ENCODE measurements at regions not wholly inside any gene's neighbourhood (a gene's known extent, or its start where the extent isn't known, plus 50 kb on each side); places are given as distances from the start of the nearest gene placed in this dataset.

DNA sequence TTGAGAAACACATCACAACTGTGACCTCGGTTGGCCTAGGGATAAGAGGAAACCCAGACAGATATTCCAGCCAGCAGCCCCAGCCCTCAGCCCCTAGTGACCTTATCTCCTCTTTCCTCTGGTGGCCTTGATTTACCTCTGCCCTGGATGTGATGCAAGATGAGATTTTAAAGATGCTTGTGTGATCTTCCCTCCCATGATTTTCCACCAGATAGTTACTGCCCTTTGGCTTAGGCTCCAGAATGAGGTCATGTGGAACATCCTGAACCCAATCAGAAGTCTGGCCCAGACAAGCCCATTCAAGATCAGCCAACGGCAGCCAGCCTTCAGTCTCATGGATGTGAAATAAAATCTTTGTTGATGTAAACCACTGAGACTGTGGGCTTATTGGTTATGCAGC lies 104.0 kb downstream of the BANF2 start:
- no peak for TF ChIP-seq EZH2 (IDR thresholded peaks at IDR 0.05; ENCODE audit: borderline replicate concordance, insufficient read depth, low read depth, low read length, poor library complexity, severe bottlenecking)
- TF ChIP-seq, protein P1, sequence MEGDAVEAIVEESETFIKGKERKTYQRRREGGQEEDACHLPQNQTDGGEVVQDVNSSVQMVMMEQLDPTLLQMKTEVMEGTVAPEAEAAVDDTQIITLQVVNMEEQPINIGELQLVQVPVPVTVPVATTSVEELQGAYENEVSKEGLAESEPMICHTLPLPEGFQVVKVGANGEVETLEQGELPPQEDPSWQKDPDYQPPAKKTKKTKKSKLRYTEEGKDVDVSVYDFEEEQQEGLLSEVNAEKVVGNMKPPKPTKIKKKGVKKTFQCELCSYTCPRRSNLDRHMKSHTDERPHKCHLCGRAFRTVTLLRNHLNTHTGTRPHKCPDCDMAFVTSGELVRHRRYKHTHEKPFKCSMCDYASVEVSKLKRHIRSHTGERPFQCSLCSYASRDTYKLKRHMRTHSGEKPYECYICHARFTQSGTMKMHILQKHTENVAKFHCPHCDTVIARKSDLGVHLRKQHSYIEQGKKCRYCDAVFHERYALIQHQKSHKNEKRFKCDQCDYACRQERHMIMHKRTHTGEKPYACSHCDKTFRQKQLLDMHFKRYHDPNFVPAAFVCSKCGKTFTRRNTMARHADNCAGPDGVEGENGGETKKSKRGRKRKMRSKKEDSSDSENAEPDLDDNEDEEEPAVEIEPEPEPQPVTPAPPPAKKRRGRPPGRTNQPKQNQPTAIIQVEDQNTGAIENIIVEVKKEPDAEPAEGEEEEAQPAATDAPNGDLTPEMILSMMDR (IDR thresholded peaks at IDR 0.05), result no peak
- Mint-ChIP-seq H3K27ac (no peak overlapping the region), H3K4me3 (no peak overlapping the region), H3K4me1 (no peaks in the 10 kb centered on the region), H3K27me3 (peaks cover 41% of the 10 kb centered on the region), H3K9me3 (ENCODE audit: insufficient read depth) (peaks cover 5% of the 10 kb centered on the region)
- DNase-seq, result no peak
- Histone ChIP-seq H3K4me3 (ENCODE audit: control extremely low read depth in 1 of 5, extremely low read depth in 1 of 5, insufficient read depth in 1 of 5, low read depth in 2 of 5, low read length in 4 of 5) (no peak overlapping the region), H3K9me3 (ENCODE audit: control extremely low read depth in 1 of 3, control insufficient read depth in 2 of 3, insufficient read depth in 1 of 3, low read length in 2 of 3) (peaks cover 0 to 7% (median 5%) of the 10 kb centered on the region in 3 donors), H2AFZ (ENCODE audit: insufficient read depth, low read depth, low read length, poor library complexity, severe bottlenecking) (no peak overlapping the region), H4K20me1 (ENCODE audit: control insufficient read depth, insufficient read depth, low read length, poor library complexity, severe bottlenecking) (no peaks in the 10 kb centered on the region), H3K27ac (ENCODE audit: low read length in 2 of 2) (no peak overlapping the region), H3K36me3 (replicated peaks in 1 of 2; ENCODE audit: control extremely low read depth in 1 of 2, control insufficient read depth in 1 of 2, extremely low read depth in 1 of 2, insufficient read depth in 2 of 2, low read length in 1 of 2) (no peaks in the 10 kb centered on the region), H3K79me2 (ENCODE audit: control insufficient read depth, insufficient read depth, low read length) (no peaks in the 10 kb centered on the region), H3K9ac (ENCODE audit: low read length) (no peak overlapping the region), H3K4me2 (replicated peaks; ENCODE audit: low read depth, low read length, poor library complexity, severe bottlenecking) (no peak overlapping the region), H3K4me1 (ENCODE audit: control insufficient read depth in 2 of 2, insufficient read depth in 2 of 2, low read length in 2 of 2) (no peaks in the 10 kb centered on the region), H3K27me3 (replicated peaks in 1 of 4; ENCODE audit: control extremely low read depth in 1 of 4, control insufficient read depth in 3 of 4, insufficient read depth in 4 of 4, low read length in 3 of 4) (peaks cover 0 to 3% (median 2%) of the 10 kb centered on the region in 4 experiments)
- POLR2A ChIA-PET, result no interaction called here
- no CpG with 5 or more reads among the region's 2 CpGs for WGBS (ENCODE audit: insufficient coverage)
- no peak for ATAC-seq (ENCODE audit: low read depth)
- CTCF ChIA-PET, result no interaction called here
- intact Hi-C loops (cut with micrococcal nuclease), result no loop called here

DNA sequence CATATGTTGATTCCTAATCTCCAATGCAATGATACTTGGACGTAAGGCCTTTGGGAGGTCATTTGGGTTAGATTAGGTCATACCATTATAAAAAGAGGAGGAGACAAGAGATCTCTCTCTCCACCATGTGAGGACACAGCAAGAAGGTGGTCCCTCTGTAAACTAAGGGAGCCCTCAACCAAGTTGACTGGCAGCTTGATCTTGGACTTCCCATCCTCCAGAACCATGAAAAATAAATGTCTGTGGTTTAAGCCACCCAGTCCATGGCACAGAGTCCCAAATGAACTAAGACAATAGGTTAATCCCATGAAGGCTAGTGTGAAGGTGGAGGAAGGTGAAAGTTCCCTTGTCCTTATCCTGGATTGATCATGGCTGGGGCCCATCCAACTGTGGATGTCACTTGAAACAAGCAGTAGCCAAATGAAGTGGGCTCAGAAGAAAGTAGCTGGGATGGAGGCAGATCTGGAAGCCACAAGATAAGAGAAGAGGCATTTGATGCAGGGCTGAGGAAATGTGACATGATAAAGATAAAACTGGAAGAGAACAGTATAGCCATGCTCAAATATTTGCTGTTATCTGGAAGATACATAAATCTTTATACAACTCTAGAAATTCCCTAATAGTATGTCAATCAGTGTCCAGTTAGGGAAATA lies 99.9 kb downstream of the BANF2 start:
- Histone ChIP-seq H3K9me3 (ENCODE audit: control extremely low read depth in 1 of 3, control insufficient read depth in 2 of 3, insufficient read depth in 1 of 3, low read length in 2 of 3) (peaks cover 0 to 8% (median 5%) of the 10 kb centered on the region in 3 donors), H3K27me3 (replicated peaks in 1 of 4; ENCODE audit: control extremely low read depth in 1 of 4, control insufficient read depth in 3 of 4, insufficient read depth in 4 of 4, low read length in 3 of 4) (peaks cover 0 to 3% (median 2%) of the 10 kb centered on the region in 4 experiments), H3K4me2 (replicated peaks; ENCODE audit: low read depth, low read length, poor library complexity, severe bottlenecking) (no peak overlapping the region), H4K20me1 (ENCODE audit: control insufficient read depth, insufficient read depth, low read length, poor library complexity, severe bottlenecking) (no peaks in the 10 kb centered on the region), H3K27ac (ENCODE audit: low read length in 2 of 2) (no peak overlapping the region), H3K79me2 (ENCODE audit: control insufficient read depth, insufficient read depth, low read length) (no peaks in the 10 kb centered on the region), H3K4me1 (ENCODE audit: control insufficient read depth in 2 of 2, insufficient read depth in 2 of 2, low read length in 2 of 2) (no peaks in the 10 kb centered on the region), H3K4me3 (ENCODE audit: control extremely low read depth in 1 of 5, extremely low read depth in 1 of 5, insufficient read depth in 1 of 5, low read depth in 2 of 5, low read length in 4 of 5) (no peak overlapping the region), H3K36me3 (replicated peaks in 1 of 2; ENCODE audit: control extremely low read depth in 1 of 2, control insufficient read depth in 1 of 2, extremely low read depth in 1 of 2, insufficient read depth in 2 of 2, low read length in 1 of 2) (no peaks in the 10 kb centered on the region), H3K9ac (ENCODE audit: low read length) (no peak overlapping the region), H2AFZ (ENCODE audit: insufficient read depth, low read depth, low read length, poor library complexity, severe bottlenecking) (no peak overlapping the region)
- intact Hi-C loops (cut with micrococcal nuclease), result no loop called here
- ChIA-PET CTCF (no interaction called here), POLR2A (no interaction called here)
- no peak for TF ChIP-seq EZH2 (IDR thresholded peaks at IDR 0.05; ENCODE audit: borderline replicate concordance, insufficient read depth, low read depth, low read length, poor library complexity, severe bottlenecking)
- TF ChIP-seq, protein P1 (IDR thresholded peaks at IDR 0.05), result no peak
- peaks cover 6% of the 10 kb centered on the region for H3K9me3 Mint-ChIP-seq (ENCODE audit: insufficient read depth)
- H3K27ac Mint-ChIP-seq, result no peak overlapping the region
- no peak for DNase-seq
- H3K4me3 Mint-ChIP-seq, result no peak overlapping the region
- no peaks in the 10 kb centered on the region for H3K4me1 Mint-ChIP-seq
- H3K27me3 Mint-ChIP-seq, result peaks cover 53% of the 10 kb centered on the region
- whole genome bisulfite sequencing (ENCODE audit: insufficient coverage), result no CpG with 5 or more reads among the region's 1 CpG
- ATAC-seq (ENCODE audit: low read depth), result no peak
